Breast epithelium (tissue), 4 donors: ENCODE measurements at regions not wholly inside any gene's neighbourhood (a gene's known extent, or its start where the extent isn't known, plus 50 kb on each side); places are given as distances from the start of the nearest gene placed in this dataset.
"Not testable (repeated sequence)": the region's sequence is repeated elsewhere in the genome, so short reads cannot be mapped to it uniquely, and the experiment has no call there.

Experiments used
- DNase-seq, 2 donors: peaks; one replicate each; pipeline ENCODE4 v3.0.0-alpha.2; 2019; ENCODE audit warnings: low spot score in 2 of 2
- H3K27ac ChIP-seq, 2 donors: fragments of 200-600 bp; sonication (generic) in 1 of 2; one replicate each; pipeline ENCODE4 v1.5.1; 2016 to 2019; ENCODE audit warnings: mild to moderate bottlenecking in 1 of 2
- H3K27me3 ChIP-seq, 2 donors: fragments of 200-600 bp; sonication (generic) in 1 of 2; one replicate each; pipeline versions ENCODE4 v1.5.1 to v1.6.0; 2017 to 2019; ENCODE audit warnings: control low read depth in 1 of 2, mild to moderate bottlenecking in 1 of 2
- H3K36me3 ChIP-seq: fragments of 200-600 bp; one replicate; pipeline ENCODE4 v1.5.1; 2019
- H3K4me1 ChIP-seq, 2 donors: fragments of 200-600 bp; sonication (generic); one replicate each; pipeline ENCODE4 v1.5.1; 2016 to 2019; ENCODE audit warnings: control low read depth in 1 of 2
- H3K4me3 ChIP-seq, 3 donors: fragments of 200-600 bp; sonication (generic); 1 replicate in 2 of 3; 2 replicates in 1 of 3; pipeline ENCODE4 v1.5.1; 2016 to 2019; ENCODE audit warnings: mild to moderate bottlenecking in 3 of 3, moderate library complexity in 2 of 3
- H3K9me3 ChIP-seq, 2 donors: fragments of 200-600 bp; sonication (generic) in 1 of 2; one replicate each; pipeline ENCODE4 v1.5.1; 2016 to 2019; ENCODE audit warnings: control low read depth in 1 of 2
- CTCF ChIP-seq, 3 donors: fragments of 450-650 bp; IDR thresholded peaks; one replicate each; pipeline ENCODE4 v1.5.1; 2016 to 2017; ENCODE audit warnings: antibody characterized with exemption in 3 of 3, mild to moderate bottlenecking in 3 of 3, moderate library complexity in 3 of 3
- POLR2A ChIP-seq: fragments of 450-650 bp; IDR thresholded peaks from one replicate; pipeline ENCODE4 v1.6.1; 2016; ENCODE audit warnings: antibody characterized with exemption, mild to moderate bottlenecking, moderate library complexity
- POLR2AphosphoS5 ChIP-seq, 3 donors: sonication (generic); formaldehyde crosslinking; IDR thresholded peaks; one replicate each; pipeline ENCODE4 v1.6.1; 2017; ENCODE audit warnings: antibody characterized with exemption in 3 of 3
- intact Hi-C: fragments of 100-400 bp; cut with DNase I; formaldehyde crosslinking; loops from one replicate; pipeline ENCODE4 v1.15.1; 2023; ENCODE audit warnings: low total_unique reads

DNA sequence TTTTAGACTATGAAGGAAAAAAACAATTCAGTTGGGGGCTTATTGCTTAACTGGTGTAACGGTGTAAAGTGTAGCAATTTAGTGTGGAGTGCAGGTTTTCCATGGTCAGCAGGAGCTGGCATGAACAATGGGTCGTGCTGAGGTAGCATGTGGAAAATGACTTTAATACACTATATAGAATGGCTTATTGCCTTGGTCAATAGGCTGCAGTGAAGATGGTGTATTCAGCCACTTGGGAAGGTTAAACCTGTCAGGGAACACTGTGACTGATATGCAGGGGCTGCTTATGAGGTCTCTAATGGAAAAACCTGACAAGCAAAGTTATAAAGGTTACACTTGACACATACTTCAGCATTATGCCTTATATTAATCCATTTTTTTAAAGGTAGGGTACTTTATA is 764.7 kb upstream of the ARRDC3 start:
- intact Hi-C loops: no loop called here
- Histone ChIP-seq H3K9me3 (no peaks in the 10 kb centered on the region), H3K36me3 (no peaks in the 10 kb centered on the region), H3K4me3 (no peak overlapping the region), H3K27me3 (no peaks in the 10 kb centered on the region), H3K27ac (no peak overlapping the region), H3K4me1 (no peaks in the 10 kb centered on the region)
- DNase-seq: no peak
- no peak for TF ChIP-seq POLR2A
- no peak for TF ChIP-seq POLR2AphosphoS5 (IDR thresholded peaks at IDR 0.05)
- no peak for TF ChIP-seq CTCF (IDR thresholded peaks at IDR 0.05)

GRCh38 chr5:92147266-92147665 is 764.1 kb upstream of the ARRDC3 start:
- no peak overlapping the region for H3K27ac ChIP-seq
- H3K27me3 ChIP-seq: no peaks in the 10 kb centered on the region
- TF ChIP-seq POLR2AphosphoS5 (IDR thresholded peaks at IDR 0.05) (no peak), CTCF (IDR thresholded peaks at IDR 0.05) (no peak), POLR2A (no peak)
- DNase-seq: no peak
- H3K4me3 ChIP-seq: no peak overlapping the region
- no peaks in the 10 kb centered on the region for H3K4me1 ChIP-seq
- intact Hi-C loops: no loop called here
- H3K9me3 ChIP-seq: no peaks in the 10 kb centered on the region
- H3K36me3 ChIP-seq: no peaks in the 10 kb centered on the region

DNA sequence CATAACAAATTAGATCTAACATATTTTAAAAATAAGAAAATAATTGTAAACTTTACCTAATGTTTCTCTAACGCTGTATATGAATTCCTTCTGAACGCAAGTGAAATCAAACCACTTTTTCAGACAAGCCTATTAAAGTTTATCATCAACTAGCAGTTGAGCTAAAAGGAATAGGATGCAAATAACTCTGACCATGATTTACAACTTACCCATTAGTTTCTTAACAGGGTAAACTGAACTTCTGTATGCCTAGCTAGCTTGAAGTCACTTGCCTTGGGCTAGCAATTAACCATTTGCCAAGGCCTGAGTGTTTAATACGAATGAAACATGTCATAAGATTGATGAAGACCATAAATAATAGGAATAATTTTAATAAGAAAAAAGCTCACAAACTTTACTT is 762.7 kb upstream of the ARRDC3 start:
- Histone ChIP-seq H3K9me3 (no peaks in the 10 kb centered on the region), H3K27me3 (no peaks in the 10 kb centered on the region), H3K36me3 (no peaks in the 10 kb centered on the region), H3K4me3 (no peak overlapping the region), H3K4me1 (no peaks in the 10 kb centered on the region), H3K27ac (no peak overlapping the region)
- no peak for DNase-seq
- no peak for TF ChIP-seq POLR2AphosphoS5 (IDR thresholded peaks at IDR 0.05)
- no peak for TF ChIP-seq POLR2A
- TF ChIP-seq CTCF (IDR thresholded peaks at IDR 0.05): no peak
- intact Hi-C loops: no loop called here

DNA sequence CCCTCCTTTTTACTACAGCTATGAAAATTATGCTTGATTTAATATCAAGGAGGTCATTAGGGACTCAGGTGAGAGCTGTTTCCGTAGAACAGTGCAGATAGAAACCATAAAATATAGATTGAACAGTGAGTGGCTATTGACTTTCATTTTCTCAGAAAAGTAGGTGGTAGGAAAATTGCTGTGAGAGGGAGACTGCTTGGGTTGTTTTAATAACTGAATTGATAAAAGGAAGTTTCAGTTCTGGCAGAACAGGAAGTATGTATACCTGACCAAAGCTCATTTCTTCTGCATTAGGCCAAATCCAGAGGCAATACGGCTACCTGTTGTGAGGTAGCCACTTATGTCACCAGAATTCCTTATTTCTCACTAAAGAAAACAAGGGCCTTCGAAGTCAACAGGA is 761.7 kb upstream of the ARRDC3 start:
- TF ChIP-seq CTCF (IDR thresholded peaks at IDR 0.05) (no peak), POLR2A (no peak), POLR2AphosphoS5 (IDR thresholded peaks at IDR 0.05) (no peak)
- no peak overlapping the region for H3K4me3 ChIP-seq
- H3K4me1 ChIP-seq: no peaks in the 10 kb centered on the region
- no peaks in the 10 kb centered on the region for H3K36me3 ChIP-seq
- intact Hi-C loops: no loop called here
- H3K27ac ChIP-seq: no peak overlapping the region
- H3K27me3 ChIP-seq: no peaks in the 10 kb centered on the region
- H3K9me3 ChIP-seq: no peaks in the 10 kb centered on the region
- DNase-seq: no peak

GRCh38 chr5:92132294-92132908 is 749.3 kb upstream of the ARRDC3 start:
- not testable (repeated sequence) for H3K9me3 ChIP-seq, H3K4me3 ChIP-seq, DNase-seq

GRCh38 chr5:92126182-92126581 is 743.1 kb upstream of the ARRDC3 start:
- no peaks in the 10 kb centered on the region for H3K36me3 ChIP-seq
- no peak overlapping the region for H3K27ac ChIP-seq
- intact Hi-C loops: no loop called here
- no peak overlapping the region for H3K4me3 ChIP-seq
- no peaks in the 10 kb centered on the region for H3K9me3 ChIP-seq
- no peak for TF ChIP-seq CTCF (IDR thresholded peaks at IDR 0.05)
- no peak for TF ChIP-seq POLR2AphosphoS5 (IDR thresholded peaks at IDR 0.05)
- no peak for TF ChIP-seq POLR2A
- H3K27me3 ChIP-seq: no peaks in the 10 kb centered on the region
- no peaks in the 10 kb centered on the region for H3K4me1 ChIP-seq
- no peak for DNase-seq

More at GRCh38 chr5:92132294-92132908, 749.3 kb upstream of the ARRDC3 start:
- H3K36me3 ChIP-seq, intact Hi-C loops, H3K27ac ChIP-seq, H3K27me3 ChIP-seq, H3K4me1 ChIP-seq: not testable (repeated sequence)
